Activated CD4-positive, alpha-beta T cell treated with anti-CD3 and anti-CD28 coated beads, Interleukin-2, amount 50 U/mL, for 1 hour (primary cell): ENCODE measurements at regions not wholly inside any gene's neighbourhood (a gene's known extent, or its start where the extent isn't known, plus 50 kb on each side); places are given as distances from the start of the nearest gene placed in this dataset.

Source experiments
- DNase-seq: peaks from one replicate; pipeline ENCODE4 v3.0.0-alpha.2; 2020

DNA sequence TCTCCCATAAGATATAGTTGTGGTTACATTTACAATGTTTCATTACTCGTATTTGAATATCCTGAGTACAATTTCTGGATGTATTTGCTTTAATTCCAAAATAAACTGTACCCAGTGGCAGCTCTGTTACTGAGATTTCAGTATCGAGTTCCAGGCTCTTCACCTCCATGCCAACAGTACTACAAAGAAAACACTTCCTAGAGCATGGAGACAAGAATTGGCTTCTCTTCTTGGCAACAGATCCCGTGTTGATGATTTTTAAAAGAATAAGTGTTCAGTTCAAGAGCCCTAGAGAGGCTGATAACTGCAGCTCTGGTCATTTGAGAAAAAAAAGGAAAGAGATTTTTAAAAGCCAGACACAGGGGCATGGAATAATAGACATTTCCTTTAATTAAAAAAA, 302.8 kb downstream of the EFNB2 start:
- DNase-seq, result no peak

DNA sequence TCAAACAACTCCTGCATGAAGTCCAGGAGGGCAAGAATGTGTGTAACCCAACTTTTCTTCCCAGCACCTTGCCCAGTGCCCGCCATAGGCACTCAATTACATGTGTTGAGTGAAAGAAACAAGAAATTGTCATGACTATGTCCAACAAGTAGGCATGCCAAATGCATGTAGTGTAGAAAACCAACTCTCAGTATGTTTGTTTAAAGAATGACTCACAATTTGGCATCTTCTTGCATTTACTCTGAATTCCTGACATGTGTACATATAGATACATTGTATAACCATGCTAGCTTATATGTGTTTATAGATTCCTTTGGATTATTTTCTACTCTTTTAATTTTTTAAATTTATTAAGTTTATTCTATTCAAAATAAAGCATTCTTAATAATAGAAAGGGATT, 305.0 kb downstream of the EFNB2 start:
- DNase-seq, result no peak

DNA sequence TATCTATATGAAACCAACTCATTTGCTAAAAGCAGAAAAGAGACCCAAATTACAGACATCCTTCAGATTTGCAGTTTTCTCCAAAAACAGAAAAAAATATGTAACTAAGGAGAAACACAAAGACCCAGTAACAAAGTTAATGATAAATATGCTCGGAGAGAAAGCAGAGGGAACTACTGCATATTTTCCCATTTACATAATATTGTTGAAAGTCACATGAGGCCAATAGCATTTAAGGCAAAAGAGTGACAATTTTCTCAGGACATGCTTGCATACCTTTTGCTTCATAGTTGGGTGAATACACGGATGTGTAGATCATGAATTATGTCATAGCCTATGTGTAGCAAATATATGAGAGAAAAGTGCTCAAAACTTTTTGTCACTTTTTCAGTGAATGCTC, 310.3 kb downstream of the EFNB2 start:
- DNase-seq, result no peak

DNA sequence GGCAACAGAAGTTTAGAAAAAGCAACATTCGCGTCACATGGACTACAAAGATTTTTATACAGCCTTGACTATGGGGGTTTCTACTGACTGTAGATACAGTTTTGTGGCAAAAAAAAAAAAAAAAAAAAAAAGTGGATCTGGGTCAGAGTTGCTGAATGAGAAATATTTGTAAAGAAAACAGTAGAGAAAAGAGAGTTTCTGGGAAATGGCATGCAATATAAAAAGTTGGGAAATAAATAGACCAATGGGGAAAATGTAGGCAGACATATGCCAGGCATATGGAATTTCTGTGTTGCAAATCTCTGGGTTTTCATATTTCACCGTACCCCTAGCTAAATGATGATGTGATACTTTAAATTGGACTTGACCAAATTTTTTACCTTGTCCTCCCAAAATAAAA, 315.3 kb downstream of the EFNB2 start:
- no peak for DNase-seq

DNA sequence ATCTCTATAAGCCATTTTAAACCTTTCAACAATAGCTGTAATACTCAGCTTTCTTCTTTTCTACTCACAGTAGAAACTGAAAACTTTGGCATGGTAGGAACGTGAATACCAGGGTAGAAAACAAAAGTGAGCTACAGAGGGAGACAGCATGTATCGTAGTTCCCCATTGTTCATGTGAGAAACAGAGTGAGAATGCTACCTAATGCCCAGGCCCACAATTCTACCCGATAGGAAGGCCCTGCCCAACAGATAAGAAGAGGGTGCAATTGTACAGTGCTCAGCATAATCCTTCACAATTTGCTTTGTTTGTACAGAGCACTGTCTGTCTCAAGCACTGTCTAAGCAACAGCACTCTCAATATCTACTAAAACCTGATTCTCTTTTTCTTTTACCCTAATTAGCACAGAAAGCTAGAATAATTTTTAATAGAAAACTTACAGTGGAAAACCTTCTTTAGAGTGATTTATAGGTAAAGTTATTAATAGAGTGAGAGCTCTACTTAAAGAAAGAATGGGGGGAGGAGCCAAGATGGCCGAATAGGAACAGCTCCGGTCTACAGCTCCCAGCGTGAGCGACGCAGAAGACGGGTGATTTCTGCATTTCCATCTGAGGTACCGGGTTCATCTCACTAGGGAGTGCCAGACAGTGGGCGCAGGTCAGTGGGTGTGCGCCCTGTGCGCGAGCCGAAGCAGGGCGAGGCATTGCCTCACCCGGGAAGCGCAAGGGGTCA, 322.3 kb downstream of the EFNB2 start:
- no peak for DNase-seq

DNA sequence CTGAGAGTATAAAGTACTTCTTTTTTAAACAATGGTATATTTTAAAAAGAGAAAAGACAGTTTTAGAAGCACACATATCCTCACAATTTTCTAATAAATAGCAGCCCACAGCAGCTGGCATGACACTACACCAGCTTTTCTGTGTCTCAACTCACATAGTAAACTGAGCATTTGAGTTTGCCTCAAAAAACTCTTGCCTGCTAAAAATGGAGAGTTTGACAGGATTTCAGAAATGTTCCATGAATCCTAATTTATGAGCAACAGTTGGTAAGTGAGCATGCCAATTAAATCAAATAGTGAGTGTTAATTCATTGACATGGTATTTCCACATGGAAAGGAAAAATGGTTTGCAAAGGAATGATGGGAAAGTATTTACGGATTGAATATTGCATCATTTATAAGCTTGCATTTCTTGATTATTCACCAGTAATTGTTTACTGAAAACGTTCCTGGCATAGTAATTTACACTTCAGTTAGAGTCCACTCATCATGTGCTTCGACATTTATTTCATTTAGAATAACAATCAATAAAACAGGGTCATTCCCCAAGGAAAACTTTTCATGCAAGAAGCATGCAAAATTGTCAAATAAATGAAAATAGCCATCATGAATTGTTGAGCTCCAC, 323.0 kb downstream of the EFNB2 start:
- no peak for DNase-seq

DNA sequence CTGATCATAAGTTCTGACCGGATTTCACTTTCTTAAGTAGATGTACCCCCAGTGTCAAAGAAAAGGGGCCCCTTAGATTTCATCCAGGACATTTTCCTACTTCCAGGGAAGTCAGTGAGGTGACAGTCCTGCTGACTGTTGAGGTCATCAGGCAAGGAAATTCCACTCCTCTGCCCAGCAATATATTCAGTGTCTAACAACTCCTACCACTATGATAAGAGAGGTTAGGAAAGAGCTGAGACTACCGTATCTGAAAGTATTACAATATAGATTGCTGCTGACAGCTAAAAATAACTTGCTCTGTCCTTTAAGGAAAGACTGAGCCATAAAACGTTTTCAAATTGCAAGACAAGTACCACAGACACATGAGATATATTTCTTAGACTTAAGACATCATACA, 325.1 kb downstream of the EFNB2 start:
- no peak for DNase-seq

DNA sequence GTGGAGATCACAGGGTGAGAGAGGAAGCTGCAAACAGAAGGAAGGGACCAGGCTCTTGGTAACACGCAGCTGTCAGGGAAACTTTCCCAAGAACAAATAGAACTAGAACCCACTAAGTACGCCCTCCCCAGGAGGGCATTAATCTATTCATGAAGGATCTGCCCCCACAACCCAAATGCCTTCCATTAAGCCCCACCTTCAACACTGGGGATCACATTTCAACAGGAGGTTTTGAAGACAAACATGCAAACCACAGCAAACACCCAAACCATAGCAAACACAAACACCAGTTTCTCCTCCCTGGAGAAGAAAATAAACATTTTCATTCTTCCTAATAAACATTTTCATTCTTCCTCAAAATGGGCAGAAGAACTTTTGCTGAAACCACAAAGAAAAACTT, 329.6 kb downstream of the EFNB2 start:
- no peak for DNase-seq

DNA sequence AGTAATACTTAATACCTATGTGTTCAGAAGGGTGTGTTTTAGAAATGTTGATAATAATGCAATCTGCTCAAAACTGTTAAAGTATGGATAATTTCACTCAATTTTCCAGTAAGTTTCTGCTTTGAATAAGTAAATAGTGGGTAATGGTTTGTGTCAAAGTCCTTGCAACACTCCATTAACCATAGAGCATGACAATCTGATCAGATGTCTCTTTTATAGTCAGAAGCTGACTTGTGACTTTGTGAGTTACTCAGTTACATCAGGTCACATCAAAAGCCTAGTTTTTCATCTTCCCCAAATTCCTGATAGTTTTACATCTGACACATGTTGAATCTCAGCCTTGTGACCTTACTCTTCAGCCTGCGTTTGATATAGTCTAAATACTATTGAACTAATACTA, 338.0 kb downstream of the EFNB2 start:
- no peak for DNase-seq

DNA sequence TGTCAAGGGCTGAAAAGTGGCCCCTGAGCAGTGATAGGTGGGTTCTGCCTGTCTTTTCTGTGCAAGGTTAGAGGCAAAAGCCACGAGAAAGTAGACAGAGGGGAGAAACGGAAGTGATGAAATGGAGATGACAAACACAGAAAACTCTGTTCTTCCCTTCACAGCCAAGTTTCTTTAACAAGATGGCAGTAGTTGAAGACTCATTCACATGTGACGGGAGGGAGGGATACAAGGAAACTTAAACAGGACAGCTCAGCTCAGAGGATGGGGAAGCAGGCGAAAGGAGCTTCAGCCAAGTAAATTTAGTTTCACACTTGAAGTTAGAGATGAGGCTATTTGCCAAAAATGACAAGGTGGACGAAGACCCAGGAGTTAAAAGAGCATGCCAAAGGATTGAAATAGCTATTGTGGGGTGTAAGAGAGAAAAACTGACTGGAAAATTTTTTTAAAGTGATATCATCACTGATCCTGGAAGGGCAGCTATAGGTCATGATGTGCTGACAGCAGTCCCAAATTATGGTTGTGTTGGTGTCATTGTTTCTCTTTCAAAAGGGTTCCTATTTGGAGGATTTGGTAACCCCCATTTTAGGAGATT, 347.9 kb downstream of the EFNB2 start:
- no peak for DNase-seq

DNA sequence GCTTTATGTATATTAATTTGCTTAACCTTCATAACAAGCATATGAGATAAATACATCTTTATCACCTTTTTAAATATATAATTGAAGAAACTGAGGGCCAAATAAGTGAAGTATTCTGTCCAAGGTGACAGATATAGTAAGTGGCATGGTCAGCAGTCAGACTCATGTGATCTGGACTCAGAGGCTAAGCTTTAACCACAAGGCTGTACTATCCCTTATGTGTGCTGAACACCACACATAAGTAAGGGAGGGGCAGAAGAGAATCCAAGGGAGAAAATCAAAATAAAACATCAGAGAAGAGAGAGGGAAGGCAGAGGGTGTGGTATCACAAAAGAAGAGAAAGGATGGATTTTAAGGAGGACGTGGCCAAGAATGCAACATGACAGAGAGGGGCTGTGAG, 348.4 kb downstream of the EFNB2 start:
- no peak for DNase-seq

DNA sequence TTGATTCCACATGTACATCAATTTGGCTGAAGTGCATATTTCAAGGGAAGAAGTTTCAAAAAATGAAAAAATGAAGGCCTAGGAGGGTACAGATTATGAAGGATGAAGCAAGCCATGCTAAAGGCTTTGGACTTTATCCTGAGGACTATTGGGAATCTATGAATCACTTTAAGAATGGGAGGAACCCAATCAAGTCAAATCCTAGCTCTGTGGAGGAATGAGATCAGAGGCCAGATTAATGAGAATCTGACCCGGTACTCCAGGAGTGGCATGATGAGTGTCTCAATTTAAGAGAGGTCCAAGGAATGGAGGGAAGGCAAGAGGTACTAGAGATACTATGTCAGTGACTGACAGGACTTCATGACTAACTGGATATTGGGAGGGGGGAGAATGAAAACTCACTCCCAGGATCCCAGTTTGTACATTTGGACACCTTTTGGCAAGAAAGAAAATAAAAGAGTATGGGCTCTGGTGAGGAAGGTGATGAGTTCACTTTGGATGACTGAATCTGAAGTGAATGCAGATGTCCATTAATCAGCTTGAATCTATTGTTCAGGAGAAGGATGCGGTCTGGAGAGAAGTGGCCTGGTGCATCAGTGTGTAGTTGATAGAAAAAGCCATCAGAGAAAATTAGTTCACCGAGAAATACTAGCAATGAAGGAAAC, 349.0 kb downstream of the EFNB2 start:
- no peak for DNase-seq

DNA sequence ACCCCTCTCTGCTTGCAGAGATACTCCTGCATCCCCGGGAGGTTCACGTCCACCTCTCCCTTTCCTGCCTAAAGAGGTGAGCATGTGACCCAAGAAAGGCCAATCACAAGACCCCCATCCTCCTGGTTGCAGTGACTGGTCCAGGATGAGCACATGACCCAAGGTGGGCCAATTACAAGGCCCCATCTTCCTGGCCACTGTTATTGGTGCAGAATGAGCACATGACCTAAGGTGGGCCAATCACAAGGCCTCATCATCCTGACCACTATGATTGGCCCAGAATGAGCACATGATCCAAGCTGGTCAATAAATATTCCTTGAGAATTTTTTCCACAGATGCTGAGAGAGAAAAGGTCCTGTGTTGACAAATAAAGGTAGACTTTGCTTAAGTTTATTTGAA, 350.7 kb downstream of the EFNB2 start:
- no peak for DNase-seq

DNA sequence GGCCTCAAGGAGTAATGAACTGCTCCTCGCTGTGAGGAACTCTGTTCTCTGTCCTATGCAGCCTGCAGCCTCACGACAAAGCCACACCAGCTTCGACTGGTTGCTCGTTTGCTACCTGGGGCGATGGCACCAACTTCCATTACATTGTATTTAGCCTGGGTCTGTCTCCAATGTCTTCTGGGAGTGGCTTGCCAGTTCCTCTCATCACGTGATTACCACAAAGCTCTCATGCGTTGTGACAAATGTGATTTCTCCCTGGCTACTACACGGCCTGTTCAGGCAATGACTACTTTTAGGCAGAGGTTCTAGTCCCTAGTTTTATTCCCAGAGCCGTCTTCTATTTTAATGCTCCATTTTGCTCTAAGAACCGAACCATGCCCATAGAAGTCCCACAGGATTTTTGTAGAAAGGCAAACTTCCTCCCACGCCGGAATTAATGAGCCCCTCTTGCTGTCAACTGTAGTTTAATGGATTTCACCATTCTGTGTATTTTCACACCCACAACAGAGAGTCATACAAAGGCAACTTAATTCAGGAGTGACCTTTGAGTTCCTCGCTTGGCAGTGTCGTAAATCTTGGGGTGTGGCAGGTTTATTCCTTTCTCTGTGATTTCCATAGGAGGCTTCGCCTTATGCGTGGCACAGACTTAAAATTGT, 351.9 kb downstream of the EFNB2 start:
- no peak for DNase-seq

DNA sequence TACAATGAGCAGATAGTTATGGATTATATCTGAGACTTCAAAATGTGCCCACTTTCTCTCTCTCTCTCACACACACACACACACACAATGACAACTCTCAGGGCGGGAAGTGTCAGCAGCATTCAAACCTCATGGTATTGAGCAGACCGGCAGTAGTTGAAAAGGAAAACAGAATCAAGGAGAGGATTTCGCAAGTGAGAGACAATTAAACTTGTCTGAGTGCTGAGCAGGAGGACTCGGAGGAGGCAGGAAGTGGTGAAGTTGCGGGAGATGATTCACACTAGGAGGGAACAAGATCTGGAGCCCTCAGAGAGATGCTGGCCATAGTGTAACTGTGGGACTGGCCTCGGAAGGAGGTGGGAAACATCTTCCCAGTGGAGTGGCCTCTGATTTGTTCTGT, 353.1 kb downstream of the EFNB2 start:
- DNase-seq, result no peak

DNA sequence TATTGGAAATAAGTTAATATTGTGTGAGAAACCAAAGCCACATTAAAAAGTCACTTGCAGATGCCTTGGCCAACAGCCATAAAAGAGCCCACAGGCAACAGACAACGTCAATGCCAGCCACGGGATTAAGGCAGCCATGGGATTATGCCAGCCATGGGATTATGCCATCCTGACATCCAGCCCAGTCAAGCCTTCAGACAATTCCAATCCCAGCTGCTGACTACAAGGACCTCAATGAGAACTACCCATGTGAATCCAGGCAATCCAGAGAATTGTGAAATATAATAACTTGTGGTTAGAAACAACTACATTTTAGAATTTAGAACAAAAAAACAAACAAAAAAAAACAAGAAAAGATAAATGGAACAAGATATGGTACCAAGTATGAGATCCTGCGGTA, 356.6 kb downstream of the EFNB2 start:
- no peak for DNase-seq

DNA sequence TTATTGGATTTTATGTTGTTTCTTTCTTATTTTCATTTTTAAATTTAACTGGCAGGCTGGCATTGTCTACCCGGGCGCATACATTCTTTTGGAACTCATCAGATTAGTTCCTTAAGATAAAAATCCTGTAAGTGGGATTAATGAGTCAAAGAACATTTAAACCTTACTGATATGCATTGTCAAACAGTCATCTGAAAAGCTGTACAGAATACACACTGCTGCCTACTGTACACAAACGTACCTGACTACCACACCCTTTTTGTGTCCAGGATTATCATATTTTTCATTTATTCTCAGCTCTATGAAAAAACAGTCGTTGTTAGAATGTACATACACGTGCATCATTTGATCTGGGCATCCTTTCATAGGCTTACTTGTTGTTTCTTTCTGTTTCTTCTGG, 358.3 kb downstream of the EFNB2 start:
- DNase-seq, result no peak

DNA sequence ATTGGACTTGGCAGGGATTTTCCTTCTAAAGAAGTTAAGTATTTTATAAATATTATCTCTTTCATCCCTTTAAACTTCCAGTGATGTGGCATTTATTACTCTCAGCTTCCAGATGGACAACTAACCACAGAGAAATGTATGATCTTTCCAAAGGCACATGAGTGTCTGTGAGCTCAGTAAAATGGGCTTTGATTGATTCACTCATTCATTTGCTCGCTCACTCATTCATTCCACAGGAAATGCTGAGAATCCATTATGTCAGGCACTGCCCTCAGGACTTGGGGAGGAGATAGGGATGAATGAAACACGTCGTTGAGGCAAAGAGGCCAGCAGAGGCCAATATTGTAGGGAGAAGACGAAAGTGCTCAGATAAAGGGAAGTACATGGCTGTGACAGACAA, 359.3 kb downstream of the EFNB2 start:
- DNase-seq, result no peak

DNA sequence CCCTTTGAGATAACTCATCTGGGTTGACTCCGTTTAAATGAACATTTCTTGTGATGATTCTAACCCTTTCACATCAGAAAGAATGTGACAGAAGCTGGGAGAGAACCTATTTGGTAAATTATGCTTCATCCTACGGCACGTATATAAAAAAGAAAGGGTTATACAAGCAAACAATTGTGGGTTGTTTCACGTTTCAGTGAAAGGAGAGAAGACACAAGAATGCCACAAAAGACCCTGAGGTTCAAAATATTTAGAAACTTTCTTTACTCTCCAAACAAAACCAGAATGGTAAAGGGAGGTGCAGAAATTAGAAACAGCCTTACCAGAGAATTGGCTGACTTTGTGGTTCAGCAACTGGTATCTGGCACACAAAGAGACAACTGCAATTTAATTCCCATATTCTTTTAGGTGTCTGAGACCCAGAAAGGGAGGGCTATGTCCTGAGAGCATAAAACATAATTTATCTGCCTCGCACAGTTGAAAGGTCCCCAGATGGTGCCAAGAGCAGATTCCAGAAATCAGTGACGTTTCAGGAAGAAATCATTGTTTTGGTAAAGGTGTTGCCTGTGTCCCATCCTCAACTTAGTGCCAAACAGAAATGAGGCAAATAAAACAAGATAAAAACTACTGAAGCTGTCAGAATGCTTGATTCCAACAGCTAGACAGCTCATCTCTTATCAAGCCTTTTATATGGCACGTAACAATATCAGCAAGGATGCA, 361.4 kb downstream of the EFNB2 start:
- no peak for DNase-seq

DNA sequence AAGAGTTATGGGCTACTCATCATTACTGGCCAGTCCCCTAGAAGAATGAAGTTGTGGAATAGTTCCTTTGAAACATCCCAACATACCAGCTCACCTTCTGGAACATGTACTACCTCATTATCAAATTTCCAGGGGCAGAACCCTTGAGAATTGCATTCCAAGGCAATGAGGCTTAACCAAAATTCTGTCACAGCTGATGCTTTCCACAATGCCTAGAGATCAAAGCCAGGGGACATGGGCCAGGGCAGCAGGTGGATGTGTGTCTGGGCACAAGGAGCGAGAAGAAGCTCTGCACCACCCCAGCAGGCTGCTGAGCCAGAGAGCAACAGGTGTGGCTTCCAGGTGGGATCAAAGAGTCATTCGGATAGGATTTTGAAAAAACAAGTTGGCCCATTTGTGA, 362.1 kb downstream of the EFNB2 start:
- DNase-seq, result no peak

DNA sequence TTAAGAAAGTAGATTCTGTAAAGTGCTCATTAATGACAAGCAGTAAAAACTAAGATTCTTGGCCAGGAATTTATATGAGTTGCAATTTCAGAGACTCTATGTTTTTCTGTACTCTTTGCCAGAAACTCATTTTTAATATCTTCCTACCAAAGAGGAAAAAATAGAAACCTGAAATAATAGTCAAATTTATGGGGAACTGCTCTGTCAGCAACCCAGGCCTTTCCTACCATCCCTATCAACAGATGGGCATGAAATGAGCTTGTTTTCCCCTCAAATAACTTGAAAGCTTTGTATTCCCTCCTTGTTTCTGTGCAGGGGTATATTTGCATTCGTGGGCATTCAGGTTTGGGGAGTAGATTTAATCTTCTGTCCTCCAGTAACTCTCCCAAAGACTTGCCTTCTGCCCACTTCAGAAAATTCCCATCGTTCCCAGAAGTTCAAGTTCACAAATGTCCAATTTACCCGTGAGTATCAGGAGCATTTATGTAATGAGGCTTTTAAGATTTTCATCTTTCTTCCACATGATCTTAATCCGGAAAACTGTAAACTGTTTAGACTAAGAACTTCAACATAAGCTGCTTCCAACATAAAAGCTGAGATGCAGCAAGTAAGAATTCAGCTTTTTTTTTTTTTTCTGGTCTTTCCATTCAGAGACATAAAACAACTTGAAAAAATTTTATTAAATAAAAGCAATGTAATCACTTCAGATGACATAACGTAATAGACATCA, 363.1 kb downstream of the EFNB2 start:
- no peak for DNase-seq

DNA sequence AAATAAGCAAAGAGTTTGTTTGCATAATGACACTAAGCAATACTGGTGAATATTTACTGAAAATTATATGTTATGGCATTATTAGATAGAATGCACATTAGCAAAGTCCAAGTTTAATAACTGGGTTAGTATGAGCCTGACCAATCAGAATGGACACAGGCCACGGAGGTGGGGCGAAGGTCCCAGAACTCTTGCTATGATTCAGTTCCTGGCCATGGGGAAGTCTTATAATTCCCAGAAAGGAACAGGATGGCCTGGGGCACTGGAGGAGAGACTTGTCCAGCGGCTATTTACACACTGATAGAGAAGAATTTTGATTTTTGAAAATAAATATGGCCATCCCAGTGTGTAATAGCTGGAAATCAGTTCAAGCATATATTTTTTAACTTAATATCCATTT, 372.0 kb downstream of the EFNB2 start:
- no peak for DNase-seq
